H9 (cell line): ENCODE measurements at regions not wholly inside any gene's neighbourhood (a gene's known extent, or its start where the extent isn't known, plus 50 kb on each side); places are given as distances from the start of the nearest gene placed in this dataset.

Experiments used
- DNase-seq: peaks from one replicate; pipeline ENCODE4 v3.0.0-alpha.2; 2017
- H2AFZ ChIP-seq: one replicate; pipeline ENCODE4 v1.6.1; 2013; ENCODE audit warnings: mild to moderate bottlenecking, low read length, control low read depth, moderate library complexity
- H2AK5ac ChIP-seq: 2 replicates; pipeline ENCODE4 v1.6.1; 2013; ENCODE audit warnings: low read length, control low read depth, mixed read lengths; ENCODE audit not compliant: insufficient read length
- H2BK120ac ChIP-seq: one replicate; pipeline ENCODE4 v1.6.1; 2013; ENCODE audit warnings: low read depth, mild to moderate bottlenecking, low read length, control low read depth, inconsistent platforms; ENCODE audit not compliant: poor library complexity, severe bottlenecking
- H2BK12ac ChIP-seq: 2 replicates; pipeline ENCODE4 v1.6.1; 2013; ENCODE audit warnings: low read length, control low read depth, mixed read lengths, low read depth; ENCODE audit not compliant: insufficient read length
- H2BK15ac ChIP-seq: 2 replicates; pipeline ENCODE4 v1.6.1; 2013; ENCODE audit warnings: low read depth, low read length, control low read depth
- H2BK20ac ChIP-seq: one replicate; pipeline ENCODE4 v1.6.1; 2013; ENCODE audit warnings: low read depth, mild to moderate bottlenecking, low read length, control low read depth, inconsistent platforms; ENCODE audit not compliant: poor library complexity, severe bottlenecking
- H2BK5ac ChIP-seq: 2 replicates; pipeline ENCODE4 v1.6.1; 2013; ENCODE audit warnings: low read length, control low read depth, mixed read lengths; ENCODE audit not compliant: insufficient read length
- H3K14ac ChIP-seq: 2 replicates; pipeline ENCODE4 v1.6.1; 2013; ENCODE audit warnings: low read length, control low read depth; ENCODE audit not compliant: insufficient read depth
- H3K18ac ChIP-seq: 2 replicates; pipeline ENCODE4 v1.6.1; 2013; ENCODE audit warnings: low read depth, mild to moderate bottlenecking, mixed read lengths, low read length, control low read depth; ENCODE audit not compliant: insufficient read length
- H3K23ac ChIP-seq: 2 replicates; pipeline ENCODE4 v1.6.1; 2013; ENCODE audit warnings: low read length, control low read depth, mixed read lengths, low read depth; ENCODE audit not compliant: insufficient read length
- H3K23me2 ChIP-seq: 2 replicates; pipeline ENCODE4 v1.6.1; 2013; ENCODE audit warnings: low read depth, mild to moderate bottlenecking, mixed read lengths, low read length, control low read depth; ENCODE audit not compliant: insufficient read length, poor library complexity, severe bottlenecking
- H3K27ac ChIP-seq: 2 replicates; pipeline ENCODE4 v1.5.1; 2013; ENCODE audit warnings: low read length, control low read depth, mixed read lengths, low read depth; ENCODE audit not compliant: insufficient read length
- H3K27me3 ChIP-seq: 2 replicates; pipeline ENCODE4 v1.6.1; 2013; ENCODE audit warnings: low read length, control low read depth, inconsistent platforms; ENCODE audit not compliant: insufficient read depth
- H3K4ac ChIP-seq: 2 replicates; pipeline ENCODE4 v1.6.1; 2013; ENCODE audit warnings: low read depth, mild to moderate bottlenecking, control low read depth, inconsistent platforms, low read length, moderate library complexity
- H3K4me1 ChIP-seq: 2 replicates; pipeline ENCODE4 v1.6.1; 2013; ENCODE audit warnings: low read length, control low read depth, inconsistent platforms; ENCODE audit not compliant: insufficient read depth
- H3K4me2 ChIP-seq: 2 replicates; pipeline ENCODE4 v1.6.1; 2013; ENCODE audit warnings: low read length, control low read depth, mixed read lengths; ENCODE audit not compliant: insufficient read length, insufficient read depth
- H3K56ac ChIP-seq: 2 replicates; pipeline ENCODE4 v1.6.1; 2013; ENCODE audit warnings: low read depth, mild to moderate bottlenecking, mixed read lengths, low read length, control low read depth; ENCODE audit not compliant: insufficient read length
- H3K79me1 ChIP-seq: 2 replicates; pipeline ENCODE4 v1.6.1; 2013; ENCODE audit warnings: low read depth, mild to moderate bottlenecking, moderate library complexity, low read length, control low read depth, inconsistent platforms; ENCODE audit not compliant: insufficient read depth, poor library complexity, severe bottlenecking
- H3K79me2 ChIP-seq: 2 replicates; pipeline ENCODE4 v1.6.1; 2013; ENCODE audit warnings: low read length, control low read depth, inconsistent platforms; ENCODE audit not compliant: insufficient read depth
- H3K9ac ChIP-seq: 2 replicates; pipeline ENCODE4 v1.6.1; 2013; ENCODE audit warnings: low read length, control low read depth, mixed read lengths; ENCODE audit not compliant: insufficient read length; ENCODE audit errors: extremely low read depth
- H3K9me3 ChIP-seq: one replicate; pipeline ENCODE4 v1.6.1; 2013; ENCODE audit warnings: low read depth, low read length, inconsistent platforms; ENCODE audit not compliant: control insufficient read depth
- H3T11ph ChIP-seq: one replicate; pipeline ENCODE4 v1.6.1; 2013; ENCODE audit warnings: mild to moderate bottlenecking, low read length, control low read depth, inconsistent platforms
- H4K20me1 ChIP-seq: one replicate; pipeline ENCODE4 v1.6.1; 2013; ENCODE audit not compliant: control insufficient read depth, insufficient read length, insufficient read depth
- H4K5ac ChIP-seq: 2 replicates; pipeline ENCODE4 v1.6.1; 2013; ENCODE audit warnings: low read depth, mild to moderate bottlenecking, mixed read lengths, low read length, control low read depth; ENCODE audit not compliant: insufficient read length
- H4K8ac ChIP-seq: replicated peaks from 2 replicates; pipeline ENCODE4 v1.6.1; 2013; ENCODE audit warnings: low read length, control low read depth, mixed read lengths, low read depth; ENCODE audit not compliant: insufficient read length
- H4K91ac ChIP-seq: 2 replicates; pipeline ENCODE4 v1.6.1; 2013; ENCODE audit warnings: low read depth, mild to moderate bottlenecking, moderate library complexity, mixed read lengths, low read length, control low read depth; ENCODE audit not compliant: insufficient read length
- H3K27ac Mint-ChIP-seq, 3 experiments: 2 replicates in 2 of 3; 3 replicates in 1 of 3; pipeline ENCODE4 v1.8.0; 2020 to 2021; ENCODE audit warnings: mixed read lengths in 3 of 3, mild to moderate bottlenecking in 1 of 3, moderate library complexity in 1 of 3
- H3K27me3 Mint-ChIP-seq: 2 replicates; pipeline ENCODE4 v1.8.0; 2021; ENCODE audit warnings: low read depth, mild to moderate bottlenecking, moderate library complexity, mixed read lengths
- H3K36me3 Mint-ChIP-seq, 3 experiments: 2 replicates in 2 of 3; 3 replicates in 1 of 3; pipeline ENCODE4 v1.8.0; 2020 to 2021; ENCODE audit warnings: low read depth in 3 of 3, mixed read lengths in 3 of 3; ENCODE audit not compliant: insufficient read depth in 1 of 3
- H3K4me1 Mint-ChIP-seq, 2 experiments: 2 replicates each; pipeline ENCODE4 v1.8.0; 2020; ENCODE audit warnings: mixed read lengths in 2 of 2
- H3K4me3 Mint-ChIP-seq, 2 experiments: 2 replicates in 1 of 2; 3 replicates in 1 of 2; pipeline ENCODE4 v1.8.0; 2020 to 2021; ENCODE audit warnings: mild to moderate bottlenecking in 2 of 2, mixed read lengths in 2 of 2, moderate library complexity in 1 of 2
- H3K9me3 Mint-ChIP-seq, 2 experiments: 2 replicates in 1 of 2; 3 replicates in 1 of 2; pipeline ENCODE4 v1.8.0; 2020; ENCODE audit warnings: mild to moderate bottlenecking in 2 of 2, mixed read lengths in 2 of 2, moderate library complexity in 1 of 2
- CTCF ChIP-seq: fragments of 200-600 bp; sonication (generic); conservative IDR thresholded peaks from 3 replicates; pipeline ENCODE4 v1.8.0; 2021; ENCODE audit warnings: antibody characterized with exemption, mild to moderate bottlenecking

GRCh38 chr2:67625178-67625577 is 228.0 kb downstream of the ETAA1 start:
- Histone ChIP-seq H4K20me1 (no peaks in the 10 kb centered on the region), H2BK5ac (no peak overlapping the region), H3K23me2 (no peaks in the 10 kb centered on the region), H3T11ph (no peak overlapping the region), H2AK5ac (no peak overlapping the region), H3K56ac (no peak overlapping the region), H3K4ac (no peak overlapping the region), H4K91ac (no peak overlapping the region), H2BK15ac (no peak overlapping the region), H3K79me2 (no peaks in the 10 kb centered on the region; the same call in 1 of the 2 replicates), H3K27ac (no peak overlapping the region), H2BK120ac (no peak overlapping the region), H3K4me2 (no peak overlapping the region), H2BK20ac (no peak overlapping the region), H3K9ac (no peak overlapping the region), H4K5ac (no peak overlapping the region), H3K14ac (no peak overlapping the region), H4K8ac (no peak overlapping the region), H3K27me3 (no peaks in the 10 kb centered on the region), H3K79me1 (no peaks in the 10 kb centered on the region), H2BK12ac (no peak overlapping the region), H2AFZ (no peak overlapping the region), H3K23ac (no peak overlapping the region), H3K18ac (no peak overlapping the region), H3K9me3 (no peaks in the 10 kb centered on the region), H3K4me1 (no peaks in the 10 kb centered on the region)
- DNase-seq, result no peak
- TF ChIP-seq CTCF, result no peak
- H3K4me1 Mint-ChIP-seq, result no peaks in the 10 kb centered on the region
- H3K27ac Mint-ChIP-seq, result no peak overlapping the region
- H3K27me3 Mint-ChIP-seq, result peaks cover 3% of the 10 kb centered on the region
- no peak overlapping the region for H3K4me3 Mint-ChIP-seq
- peaks cover 4 to 5% of the 10 kb centered on the region in 2 experiments; a peak in 3 of 5 replicates for H3K9me3 Mint-ChIP-seq
- no peaks in the 10 kb centered on the region for H3K36me3 Mint-ChIP-seq
